ENCODE measurements at regions not wholly inside any gene's neighbourhood (a gene's known extent, or its start where the extent isn't known, plus 50 kb on each side); places are given as distances from the start of the nearest gene placed in this dataset.

DNA sequence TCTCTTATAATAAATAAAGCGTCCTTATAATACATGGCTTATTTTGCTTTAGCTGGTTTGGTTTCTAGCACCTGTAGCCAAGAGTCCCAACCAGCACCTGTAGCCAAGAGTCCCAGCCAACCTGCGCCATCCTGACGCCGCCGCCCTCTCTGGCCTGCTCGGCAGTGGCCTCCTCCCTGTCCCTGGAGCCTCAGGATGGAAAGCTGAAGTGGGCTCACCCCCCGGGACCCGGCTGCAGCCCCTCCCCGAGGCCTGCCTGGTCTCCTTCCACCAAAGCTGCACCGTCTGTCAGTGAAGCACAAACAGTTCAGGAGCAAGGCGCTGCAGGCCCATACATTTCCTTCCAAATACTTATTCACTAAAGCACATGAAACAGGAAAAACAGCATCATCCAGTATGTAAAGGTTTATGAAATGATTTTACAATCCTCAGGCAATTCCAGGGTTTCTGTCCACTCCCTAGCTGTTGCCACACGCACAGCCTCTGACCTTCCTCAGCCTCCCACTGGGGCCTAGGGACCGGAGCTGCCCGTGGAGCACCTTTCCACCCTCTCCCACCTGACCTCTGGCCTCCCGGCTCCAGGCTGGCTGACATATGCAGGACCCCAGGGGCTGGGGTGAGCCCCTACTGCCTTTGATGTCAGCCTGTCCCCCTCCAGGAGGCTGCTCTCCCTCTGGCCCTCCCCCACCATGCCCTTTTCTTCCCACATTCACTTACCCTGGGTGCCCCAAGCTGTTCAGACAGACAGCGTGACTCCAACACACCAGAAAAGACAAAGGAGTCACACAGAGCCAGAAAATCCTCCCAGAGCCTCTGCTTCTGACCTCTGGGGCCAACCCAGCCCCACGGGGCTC, 149.6 kb upstream of the PPP2R2D start:
- no peak for DNase-seq (ENCODE audit: low read depth in 2 of 2)

DNA sequence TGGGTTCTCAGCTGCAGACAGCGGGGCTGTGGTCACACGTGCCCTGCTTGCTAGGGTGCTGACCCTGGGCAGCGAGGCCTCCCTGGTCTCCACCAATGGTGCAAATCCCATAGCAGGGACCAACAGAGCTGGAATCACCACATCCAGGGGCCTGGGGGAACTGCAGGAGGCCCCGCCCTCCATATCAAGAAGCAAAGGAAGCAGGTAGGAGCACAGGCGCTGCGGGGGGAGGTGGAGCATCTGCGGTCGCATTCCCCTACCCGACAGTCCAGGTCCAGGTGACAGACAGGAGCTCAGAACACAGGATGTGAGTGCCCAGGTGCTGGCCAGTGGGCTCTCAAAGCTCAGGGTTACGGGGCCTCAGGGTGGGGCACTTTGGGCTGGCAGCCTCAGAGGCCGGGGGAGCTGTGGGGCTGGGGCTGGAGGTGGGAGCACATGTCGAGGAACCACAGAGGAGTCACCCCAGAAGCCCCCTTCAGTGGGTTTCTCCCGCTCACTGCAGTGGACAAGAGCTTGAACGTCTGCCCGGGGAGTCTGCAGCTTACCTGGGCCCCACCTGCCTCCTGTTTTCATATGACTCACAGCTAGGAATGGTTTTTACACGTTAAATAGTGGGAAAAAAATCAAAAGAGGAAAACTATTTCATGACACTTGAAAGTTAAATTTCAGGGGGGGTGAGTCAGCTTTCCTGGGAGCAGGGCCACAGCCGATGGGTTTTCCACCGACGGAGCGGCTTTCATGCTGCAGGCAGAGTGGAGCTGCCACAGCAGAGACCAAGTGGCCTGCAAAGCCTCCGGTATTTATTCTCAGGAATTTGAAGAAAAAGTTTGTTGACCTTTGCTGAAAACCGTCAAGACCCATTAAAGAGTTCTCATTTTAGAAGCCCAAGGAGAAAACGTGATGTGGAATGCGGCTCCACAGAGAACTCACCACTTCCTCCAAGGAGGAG, 148.7 kb upstream of the PPP2R2D start:
- DNase-seq (ENCODE audit: low read depth in 2 of 2), result no peak

DNA sequence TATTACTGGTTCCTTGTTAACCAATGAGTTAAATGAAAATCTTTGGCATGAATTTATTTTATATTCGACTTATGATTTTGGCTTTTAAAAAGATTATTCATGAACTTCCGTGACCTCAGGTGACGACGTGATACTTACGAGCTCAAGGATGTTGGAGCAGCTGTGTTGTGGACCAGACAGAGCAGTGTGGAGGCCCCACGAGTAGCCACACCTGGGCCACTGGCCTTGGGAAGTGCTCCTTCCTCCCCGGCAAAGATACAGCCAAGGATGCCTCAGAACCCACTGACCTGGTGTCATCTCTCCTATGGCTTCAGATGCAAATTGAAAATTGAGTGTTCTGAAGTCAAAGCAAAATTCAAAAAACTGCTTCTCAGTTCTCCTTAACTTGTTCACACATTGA, 147.5 kb upstream of the PPP2R2D start:
- DNase-seq (ENCODE audit: low read depth in 2 of 2), result no peak

DNA sequence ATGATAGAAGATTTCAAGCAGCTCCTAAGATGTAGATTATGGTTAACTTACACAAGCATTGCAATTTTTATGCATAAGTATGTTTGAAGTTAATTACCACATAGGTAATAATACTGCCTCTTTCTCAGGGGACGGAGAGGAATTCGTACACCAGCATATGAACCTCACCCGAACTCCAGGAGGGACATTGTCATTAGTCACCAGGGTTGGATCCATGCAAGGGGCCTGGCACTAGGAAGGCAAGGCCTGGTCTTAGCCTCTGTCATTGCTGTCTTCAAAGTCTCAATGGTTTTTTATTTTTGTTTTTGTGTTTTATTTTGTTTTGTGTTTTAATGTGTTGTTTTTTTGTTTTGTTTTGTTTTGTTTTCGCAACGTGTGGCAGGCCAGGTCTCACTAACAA, 145.6 kb upstream of the PPP2R2D start:
- no peak for DNase-seq (ENCODE audit: low read depth in 2 of 2)

DNA sequence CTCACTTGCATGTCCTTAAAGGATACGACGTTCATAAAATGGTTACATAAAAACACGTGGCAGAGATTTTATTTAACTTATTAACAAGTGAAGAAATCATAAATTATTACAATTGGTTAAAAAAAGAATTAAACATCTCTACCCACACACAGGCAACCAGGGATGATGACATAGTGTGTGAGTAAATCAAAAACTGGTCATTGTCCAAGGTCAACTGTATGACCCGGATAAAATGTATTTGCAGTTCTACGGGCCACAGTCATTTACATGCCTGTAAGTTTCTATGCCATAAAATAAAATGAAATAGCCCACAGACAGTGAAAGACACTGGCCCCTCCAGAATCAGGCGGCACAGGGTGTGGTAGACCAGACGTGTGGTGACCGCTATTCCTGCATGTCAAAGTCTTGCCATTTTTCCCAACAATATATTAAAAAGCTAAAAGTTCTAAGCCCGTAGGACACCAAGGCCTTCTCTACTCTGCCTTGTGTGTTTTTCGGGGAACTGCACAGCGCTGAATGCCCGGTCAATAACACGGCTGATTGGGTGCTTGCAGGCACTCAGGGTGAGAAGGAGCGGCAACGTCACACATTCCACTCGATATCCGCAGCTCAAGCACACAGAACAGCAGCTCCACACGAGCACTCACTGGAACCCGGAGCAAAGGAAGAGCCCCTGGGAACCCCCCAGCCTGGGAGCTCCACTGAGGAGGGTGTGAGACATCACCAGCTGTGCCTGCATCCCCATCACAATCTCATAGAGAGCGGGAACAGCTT, 143.3 kb upstream of the PPP2R2D start:
- no peak for DNase-seq (ENCODE audit: low read depth in 2 of 2)

DNA sequence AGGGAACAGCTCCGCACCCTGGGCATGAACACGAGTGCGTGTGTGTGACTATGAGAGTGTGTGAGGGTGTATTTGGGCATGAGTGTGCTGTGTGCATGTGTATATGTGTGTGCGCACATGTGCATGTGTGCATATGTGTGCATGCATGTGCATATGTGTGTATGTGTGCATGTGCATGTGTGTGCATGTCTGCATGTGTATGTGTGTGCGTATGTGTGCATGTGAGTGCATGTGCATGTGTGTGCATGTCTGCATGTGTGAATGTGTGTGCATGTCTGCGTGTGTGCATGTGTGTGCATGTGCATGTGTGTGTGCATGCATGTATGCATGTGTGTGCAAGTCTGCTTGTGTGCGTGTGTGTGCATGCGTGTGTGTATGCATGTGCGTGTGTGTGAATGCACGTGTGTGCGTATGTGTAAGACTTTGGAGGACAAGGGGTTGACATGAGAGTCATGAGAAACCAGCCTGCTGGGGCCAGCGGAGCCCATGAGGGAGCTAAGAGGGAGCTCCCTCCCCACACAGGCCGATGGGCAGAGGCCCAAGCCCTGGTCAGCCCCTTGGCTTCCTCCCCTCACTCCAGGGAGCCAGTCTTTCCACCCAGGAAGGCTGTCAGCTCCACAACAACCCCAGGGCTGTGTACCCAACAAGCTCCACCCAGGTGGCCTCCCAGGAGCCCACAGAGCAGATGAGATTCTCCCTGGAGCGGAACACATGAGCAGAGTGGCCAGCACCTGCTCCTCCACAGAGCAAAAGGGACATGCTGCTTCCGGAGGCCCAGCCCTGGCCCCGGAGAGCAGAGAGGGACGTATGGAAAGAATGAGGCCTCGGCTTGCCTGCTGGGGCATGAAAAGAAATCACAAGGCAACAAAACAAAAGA, 142.5 kb upstream of the PPP2R2D start:
- DNase-seq (ENCODE audit: low read depth in 2 of 2), result no peak

DNA sequence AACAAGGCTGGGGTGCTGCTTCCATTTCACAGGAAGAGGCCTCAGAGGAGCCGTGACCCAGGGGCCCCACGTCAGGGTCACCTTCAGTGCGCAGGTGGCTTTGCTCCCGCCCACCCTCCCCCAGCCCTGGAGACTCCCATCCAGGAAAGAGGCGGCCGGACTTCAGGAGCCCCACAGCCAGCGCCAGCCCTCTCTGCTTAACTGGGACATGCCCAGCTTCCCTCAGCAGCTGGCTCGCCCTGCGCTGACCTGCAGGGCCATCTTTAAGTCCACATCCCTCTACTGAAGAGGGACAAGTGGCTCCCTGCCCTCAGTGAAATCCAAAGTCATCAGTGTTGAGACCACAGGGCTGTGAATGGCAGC, 141.9 kb upstream of the PPP2R2D start:
- no peak for DNase-seq (ENCODE audit: low read depth in 2 of 2)

DNA sequence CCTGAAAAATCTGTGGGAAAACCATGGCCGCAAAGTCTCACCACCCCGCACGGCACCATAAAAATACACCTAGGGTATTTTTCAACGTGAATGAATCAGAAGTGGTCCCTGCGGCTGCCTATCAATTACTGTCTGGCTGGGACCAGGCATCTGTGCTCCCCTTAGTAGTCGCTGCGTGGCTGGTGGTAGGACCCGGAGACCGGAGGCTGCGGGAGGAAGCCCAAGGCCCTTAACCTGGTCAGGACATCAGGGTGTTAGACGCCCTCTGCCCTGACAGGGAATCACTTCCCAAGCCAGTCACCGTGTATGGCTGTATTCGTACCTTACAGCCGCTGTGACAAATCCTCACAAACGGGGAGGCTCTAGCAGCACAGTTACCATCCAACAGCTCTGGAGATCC, 141.5 kb upstream of the PPP2R2D start:
- no peak for DNase-seq (ENCODE audit: low read depth in 2 of 2)

DNA sequence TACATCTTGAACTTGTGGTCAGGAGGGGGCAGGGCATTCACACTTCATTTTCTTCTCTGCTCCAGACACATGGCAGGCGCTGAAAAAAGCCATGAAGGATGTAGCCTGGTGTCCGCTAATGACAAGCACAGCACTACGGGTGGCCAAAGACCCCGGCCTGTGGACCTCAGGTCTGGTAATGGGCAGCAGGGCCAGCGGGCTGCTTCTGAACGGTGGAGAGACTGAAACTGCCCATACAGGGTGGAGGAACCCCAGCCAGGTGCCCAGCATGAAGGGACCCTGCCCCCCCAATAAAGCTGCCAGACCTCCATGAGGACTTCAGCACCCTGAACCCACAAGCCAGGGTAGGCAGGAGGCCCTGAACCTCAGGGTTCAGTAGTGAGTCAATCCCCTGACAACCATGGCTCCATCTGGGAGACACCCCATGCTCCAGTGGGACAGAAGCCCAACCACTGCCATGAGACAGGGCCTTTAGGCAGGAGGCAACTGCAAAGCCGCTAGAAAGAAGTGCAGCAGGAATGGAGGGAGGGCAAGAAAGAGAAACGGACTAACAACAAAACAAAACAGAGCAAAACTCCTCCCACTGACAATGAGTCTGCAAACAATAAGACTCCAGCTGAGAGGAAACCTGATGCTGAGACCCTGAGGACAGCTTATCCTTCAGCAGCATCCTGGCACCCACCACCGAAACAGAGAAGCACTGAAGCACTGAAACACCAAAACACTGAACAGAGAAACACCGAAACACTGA, 140.2 kb upstream of the PPP2R2D start:
- DNase-seq (ENCODE audit: low read depth in 2 of 2), result no peak

DNA sequence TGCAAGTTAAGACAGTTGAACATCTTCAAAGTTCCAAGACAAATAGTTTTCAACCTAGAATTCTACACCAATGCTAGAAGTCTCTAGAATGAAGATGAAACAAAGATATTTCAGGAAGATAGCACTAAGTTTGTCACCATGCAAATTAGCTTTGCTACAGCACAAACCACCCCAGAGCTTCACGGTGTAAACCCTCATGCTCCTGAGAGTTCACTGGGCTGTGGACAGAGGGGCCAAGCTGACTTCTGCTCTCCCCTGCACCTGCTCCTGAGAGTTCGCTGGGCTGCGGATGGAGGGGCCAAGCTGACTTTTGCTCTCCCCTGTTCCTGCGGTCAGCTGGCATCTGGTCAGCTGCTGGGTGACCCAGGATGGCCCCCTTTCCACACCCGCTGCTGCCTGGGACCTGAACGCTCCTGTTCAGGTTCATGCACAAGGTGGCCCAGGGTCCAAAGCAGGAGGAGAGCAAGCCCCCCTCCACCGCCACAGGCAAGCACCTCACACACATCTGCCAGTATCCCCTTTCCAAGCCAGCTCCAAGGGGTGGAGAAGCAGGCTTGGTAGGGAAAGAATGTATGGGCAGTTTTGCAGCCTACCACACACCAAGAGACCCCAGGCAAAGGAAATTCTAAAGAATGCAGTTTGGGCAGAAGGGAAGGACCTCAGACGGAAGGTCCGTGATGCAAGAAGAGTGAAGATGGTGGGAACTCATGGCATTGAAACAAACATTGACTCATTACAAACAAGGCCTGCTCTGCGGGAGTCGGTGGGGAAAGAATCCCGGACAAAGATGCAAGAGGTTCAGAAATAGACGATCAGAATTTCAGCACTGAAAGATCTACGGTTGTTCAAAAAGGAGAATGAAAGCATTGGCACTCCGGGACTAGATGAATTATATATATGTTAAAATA, 137.8 kb upstream of the PPP2R2D start:
- no peak for DNase-seq (ENCODE audit: low read depth in 2 of 2)

DNA sequence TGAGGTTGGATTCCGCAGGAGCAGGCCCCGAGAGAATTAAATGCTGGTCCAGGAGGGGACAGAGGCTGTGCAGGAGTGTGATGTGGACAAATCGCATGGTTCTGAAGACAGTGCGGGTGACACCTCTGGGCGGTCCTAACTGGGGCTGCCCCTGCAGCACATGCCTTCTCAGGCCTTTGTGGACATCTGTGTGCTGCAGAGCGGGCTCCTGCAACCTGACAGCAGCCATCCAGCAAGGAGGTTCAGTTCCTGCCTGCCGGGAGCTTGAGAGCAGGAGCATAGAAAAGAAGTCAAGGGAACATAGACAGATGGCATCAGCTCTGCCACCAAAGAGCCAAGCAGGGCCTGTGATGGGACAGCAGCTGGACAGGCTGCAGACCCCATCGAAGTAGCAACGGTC, 135.9 kb upstream of the PPP2R2D start:
- DNase-seq (ENCODE audit: low read depth in 2 of 2), result no peak

DNA sequence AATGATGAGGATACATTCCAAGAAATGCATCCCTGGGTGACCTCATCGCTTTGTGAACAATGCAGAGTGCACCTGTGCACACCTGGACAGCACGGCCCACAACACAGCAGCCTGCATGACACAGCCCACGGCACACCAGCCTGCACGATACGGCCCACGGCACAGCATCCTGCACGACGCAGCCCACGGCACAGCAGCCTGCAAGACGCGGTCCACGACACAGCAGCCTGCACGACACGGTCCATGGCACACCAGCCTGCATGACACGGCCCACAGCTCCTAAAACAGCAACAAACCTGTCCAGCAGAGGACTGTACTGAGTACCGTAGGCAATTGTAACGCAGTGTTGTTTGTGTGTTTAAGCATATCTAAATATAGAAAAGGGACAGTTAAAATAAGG, 134.7 kb upstream of the PPP2R2D start:
- DNase-seq (ENCODE audit: low read depth in 2 of 2), result no peak

DNA sequence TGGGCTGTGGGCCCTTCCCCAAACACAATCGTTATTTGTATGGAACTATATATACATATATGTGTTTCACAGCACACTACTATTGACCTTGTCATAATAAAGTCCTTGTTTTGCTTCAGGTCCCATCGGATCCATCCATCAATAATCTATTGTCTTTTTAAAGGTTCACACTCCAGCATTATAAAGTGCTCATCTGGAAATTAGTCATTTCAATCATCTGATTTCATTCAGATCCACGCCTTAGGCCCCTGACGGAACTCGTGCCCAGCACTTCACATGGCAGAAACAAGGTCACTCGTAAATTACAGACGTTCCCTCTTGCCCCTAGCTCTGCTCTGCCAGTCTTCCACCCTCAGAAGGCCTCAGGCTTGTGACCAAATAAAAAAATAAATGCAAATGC, 133.1 kb upstream of the PPP2R2D start:
- DNase-seq (ENCODE audit: low read depth in 2 of 2), result no peak

DNA sequence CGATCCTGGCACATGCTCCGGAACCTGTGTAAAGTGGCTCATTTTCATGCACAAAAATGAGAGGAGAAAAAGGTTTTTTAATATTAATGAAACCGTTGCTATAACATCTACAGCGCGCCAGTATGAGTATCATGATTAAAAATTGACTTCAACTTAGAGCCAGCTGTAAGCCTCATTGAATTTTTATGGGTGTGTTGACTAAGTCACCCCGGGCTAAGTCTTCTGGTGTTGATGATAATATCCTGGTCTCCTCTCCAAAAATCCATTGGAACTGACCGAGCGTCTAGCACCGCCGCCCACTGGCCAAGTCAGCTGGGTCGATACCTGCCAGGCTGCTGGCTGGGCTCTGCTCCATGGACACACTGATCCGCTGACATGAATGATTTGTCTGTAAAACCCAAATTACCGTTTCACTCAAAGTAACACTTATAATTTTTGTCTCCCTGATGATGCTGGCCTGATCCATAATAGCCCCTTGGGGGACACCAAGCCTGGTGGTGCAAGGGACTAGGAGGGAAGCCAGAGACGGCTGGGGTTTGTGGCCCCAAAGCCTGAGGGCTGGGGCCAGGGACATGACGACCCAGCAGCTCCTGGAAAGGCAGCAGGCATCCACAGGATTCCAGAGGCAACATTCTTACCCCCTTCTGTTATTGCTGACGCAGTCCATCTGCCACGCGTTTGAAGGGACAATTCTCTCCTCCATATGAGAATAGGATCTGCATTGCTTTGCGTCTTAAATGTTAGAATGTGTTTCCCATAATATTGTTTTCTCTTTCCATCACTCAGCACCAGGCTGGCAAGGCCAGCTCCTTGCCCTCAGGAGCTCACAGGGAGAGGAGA, 131.0 kb upstream of the PPP2R2D start:
- DNase-seq (ENCODE audit: low read depth in 2 of 2), result no peak

DNA sequence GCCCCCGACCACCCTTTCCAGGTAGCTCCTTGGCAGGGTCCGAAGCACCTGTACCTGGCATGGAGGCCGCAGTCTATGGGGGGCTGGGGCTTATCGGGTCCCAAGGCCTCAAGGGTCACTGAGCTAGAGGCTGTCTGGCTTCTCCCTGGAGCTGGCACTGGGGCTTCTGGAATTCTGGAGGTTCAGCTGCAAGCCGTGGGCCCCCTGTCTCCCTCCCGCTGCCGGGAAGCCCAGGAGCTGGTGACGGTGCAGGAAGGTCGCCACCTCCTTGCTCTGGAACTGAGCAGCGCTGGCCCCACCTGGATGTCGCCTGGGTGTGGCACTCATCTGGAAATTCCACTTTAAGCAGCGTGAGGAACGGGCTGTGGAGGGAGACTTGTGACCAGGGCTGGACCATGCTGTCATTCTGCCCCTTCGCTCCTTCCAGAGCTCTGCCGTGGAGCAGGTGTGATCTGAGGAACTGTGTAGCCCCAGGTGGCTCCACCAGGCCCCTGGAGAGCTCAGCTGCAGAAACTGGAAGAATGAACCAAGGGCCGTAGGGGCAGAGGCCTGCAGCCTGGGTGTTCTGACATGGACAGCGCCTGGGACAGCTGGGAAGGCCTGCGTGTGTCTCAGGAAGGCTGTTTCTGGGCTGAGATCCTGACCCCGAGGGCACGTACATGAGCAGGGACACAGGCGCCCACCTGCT, 129.7 kb upstream of the PPP2R2D start:
- DNase-seq (ENCODE audit: low read depth in 2 of 2), result no peak

DNA sequence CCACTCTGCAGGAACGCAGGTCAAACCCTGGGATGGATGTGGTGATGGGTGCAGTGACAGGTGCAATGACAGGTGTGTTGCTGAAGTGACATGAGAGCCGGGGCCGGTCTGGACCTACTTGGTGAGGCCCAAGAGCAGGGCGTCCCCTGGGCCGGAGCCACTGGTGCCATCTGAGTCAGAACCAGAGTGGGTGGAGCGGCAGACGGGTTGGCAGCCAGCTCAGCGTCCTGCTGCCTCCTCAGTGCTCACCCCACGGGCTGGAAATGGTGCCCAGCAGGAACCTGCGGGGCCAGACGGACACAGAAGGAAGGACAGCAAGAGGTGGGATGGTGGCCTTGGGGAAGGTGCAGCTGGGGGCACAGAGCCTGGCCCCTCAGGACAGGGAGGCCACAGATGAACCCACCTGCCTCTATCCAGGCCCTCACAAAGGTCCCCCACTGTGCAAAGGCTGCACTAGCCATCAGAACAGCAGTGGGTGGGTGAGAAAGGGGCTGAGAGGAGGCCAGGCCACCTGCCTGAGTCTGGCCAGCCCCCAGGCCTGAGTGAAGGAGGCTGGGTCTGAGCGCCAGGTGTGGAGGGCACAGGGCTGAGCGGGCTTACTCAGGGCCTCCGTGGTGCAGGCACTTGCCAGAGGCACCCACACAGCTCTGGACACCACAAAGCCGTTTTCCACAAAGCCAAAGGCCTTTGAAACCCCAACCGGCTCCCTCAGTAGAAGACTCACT, 129.0 kb upstream of the PPP2R2D start:
- no peak for DNase-seq (ENCODE audit: low read depth in 2 of 2)

DNA sequence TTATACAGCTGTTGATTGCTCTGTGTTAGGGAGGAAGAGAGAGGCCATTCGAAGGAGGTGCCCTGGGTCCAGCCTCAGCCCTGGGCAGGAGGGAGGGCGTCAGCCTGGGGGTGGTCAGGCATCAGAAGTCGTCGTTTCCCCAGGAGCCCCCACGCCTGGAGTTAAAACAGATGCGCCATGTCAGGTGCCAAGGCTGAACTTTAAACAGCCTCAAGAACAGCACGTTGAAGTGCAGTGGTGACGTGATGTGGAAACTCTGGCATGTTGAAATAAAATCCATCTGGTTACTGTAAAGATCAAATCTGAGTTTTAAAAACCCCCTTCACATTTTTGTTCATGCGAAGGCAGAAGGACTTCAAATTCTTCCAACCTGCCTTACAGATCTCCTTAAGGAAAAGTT, 128.4 kb upstream of the PPP2R2D start:
- no peak for DNase-seq (ENCODE audit: low read depth in 2 of 2)

Measured in stimulated activated CD8-positive, alpha-beta memory T cell treated with anti-CD3 and anti-CD28 coated beads, Interleukin-7, amount 100 ng/mL, for 4 hours (primary cell).